HG03045 (cell line): ENCODE measurements at regions not wholly inside any gene's neighbourhood (a gene's known extent, or its start where the extent isn't known, plus 50 kb on each side); places are given as distances from the start of the nearest gene placed in this dataset.

Experiments used
- ATAC-seq: cut with Tn5 transposase; IDR thresholded peaks from one replicate; pipeline ENCODE4 v1.9.1; 2021; ENCODE audit warnings: mild to moderate bottlenecking, moderate library complexity; ENCODE audit not compliant: unreplicated experiment

GRCh38 chr13:47459512-47459911, 541.6 kb downstream of the SUCLA2 start:
- no peak for ATAC-seq

GRCh38 chr13:47457626-47458025, 543.4 kb downstream of the SUCLA2 start:
- ATAC-seq, result no peak

DNA sequence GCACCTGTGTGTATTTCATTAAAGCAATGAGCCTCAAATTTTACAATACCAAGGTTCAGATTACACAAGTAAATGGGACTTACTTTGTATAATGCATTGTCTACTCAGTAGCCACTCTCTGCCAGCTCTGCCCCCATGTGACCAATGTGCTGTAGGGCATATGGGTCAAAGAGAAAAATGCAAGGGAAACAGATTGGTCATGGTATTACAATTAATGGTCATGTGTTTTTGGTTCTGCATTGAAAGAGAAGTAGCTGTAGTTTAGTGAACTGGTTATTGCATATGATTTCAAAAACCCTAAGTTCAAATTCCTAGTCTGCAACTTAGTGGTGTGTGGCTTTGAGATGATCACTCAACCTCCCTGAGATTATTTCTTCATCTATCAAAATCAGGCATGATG, 545.4 kb downstream of the SUCLA2 start:
- no peak for ATAC-seq

- ATAC-seq, result no peak
These were observed 546.1 kb downstream of the SUCLA2 start for GRCh38 chr13:47454986-47455385.

DNA sequence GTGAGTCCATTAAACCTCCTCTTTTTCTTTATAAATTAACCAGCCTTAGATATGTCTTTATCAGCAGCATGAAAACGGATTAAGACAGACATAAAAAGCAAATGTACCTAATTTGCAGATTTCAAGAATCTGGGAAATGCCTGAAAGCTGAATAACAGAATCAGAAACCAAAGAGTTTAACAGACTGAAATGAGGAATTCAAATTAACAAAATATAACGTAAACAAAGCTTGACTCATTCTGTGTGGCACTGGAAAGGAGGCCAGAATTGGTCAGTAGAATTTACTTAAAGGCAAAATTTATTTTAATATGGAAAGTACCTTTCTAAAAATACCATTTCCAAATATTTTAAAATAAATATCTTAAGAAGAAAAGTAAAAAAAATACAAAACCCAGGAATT, 540.6 kb upstream of the HTR2A start:
- no peak for ATAC-seq

DNA sequence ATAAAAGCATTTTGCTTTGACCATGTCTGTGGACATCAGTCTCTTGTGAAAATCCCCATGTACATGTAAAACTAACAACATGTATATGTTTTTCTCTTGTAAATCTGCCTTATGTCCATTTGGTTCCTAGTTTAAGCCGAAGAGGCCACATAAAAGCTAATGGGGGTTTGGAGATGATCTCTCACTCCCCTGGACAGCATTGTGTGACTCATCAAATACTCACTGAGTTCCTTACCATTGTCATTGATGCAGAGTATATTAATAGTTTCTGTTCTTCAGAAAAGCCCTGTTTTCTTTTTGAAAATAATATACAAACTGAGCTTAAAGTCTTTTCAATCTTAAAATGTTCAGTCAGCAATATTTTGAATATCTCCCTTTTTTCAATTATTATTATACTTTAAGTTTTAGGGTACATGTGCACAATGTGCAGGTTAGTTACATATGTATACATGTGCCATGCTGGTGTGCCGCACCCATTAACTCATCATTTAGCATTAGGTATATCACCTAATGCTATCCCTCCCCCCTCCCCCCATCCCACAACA, 536.7 kb upstream of the HTR2A start:
- no peak for ATAC-seq

DNA sequence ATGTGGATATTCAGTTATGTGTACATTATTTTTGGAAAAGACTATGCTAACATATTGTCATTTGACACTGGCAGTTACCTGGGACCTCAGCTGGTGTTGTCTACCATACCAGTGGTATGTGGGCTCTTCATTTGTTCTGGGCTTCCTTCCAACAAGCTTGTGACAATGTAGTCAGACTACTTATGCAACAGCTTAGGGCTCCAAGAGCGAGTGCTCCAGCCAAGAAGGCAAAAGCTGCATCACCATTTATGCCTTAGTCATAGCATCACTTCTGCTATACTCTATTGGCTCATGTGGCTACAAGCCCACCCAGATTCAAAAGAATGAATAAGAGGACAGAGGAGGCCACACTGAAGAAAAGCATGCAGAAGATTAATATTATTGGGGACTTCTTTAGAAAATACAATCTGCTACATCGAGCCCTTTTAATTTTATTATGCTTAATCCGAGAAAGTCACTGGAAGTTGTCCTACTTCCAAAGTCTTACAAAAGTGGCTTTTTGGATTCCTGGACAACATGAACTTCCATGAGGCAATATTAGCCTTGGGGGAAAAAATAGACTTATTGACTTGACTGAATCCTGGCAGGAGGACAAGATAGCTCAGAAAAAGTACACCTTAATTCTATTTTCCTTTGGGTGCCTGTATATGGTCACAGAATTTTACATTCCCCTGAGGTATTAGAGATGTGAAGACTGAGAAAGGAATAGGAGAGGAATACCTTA, 529.4 kb upstream of the HTR2A start:
- no peak for ATAC-seq

GRCh38 chr13:47421525-47421924, 524.7 kb upstream of the HTR2A start:
- no peak for ATAC-seq

- no peak for ATAC-seq
These were observed 523.7 kb upstream of the HTR2A start for GRCh38 chr13:47420568-47420967.

DNA sequence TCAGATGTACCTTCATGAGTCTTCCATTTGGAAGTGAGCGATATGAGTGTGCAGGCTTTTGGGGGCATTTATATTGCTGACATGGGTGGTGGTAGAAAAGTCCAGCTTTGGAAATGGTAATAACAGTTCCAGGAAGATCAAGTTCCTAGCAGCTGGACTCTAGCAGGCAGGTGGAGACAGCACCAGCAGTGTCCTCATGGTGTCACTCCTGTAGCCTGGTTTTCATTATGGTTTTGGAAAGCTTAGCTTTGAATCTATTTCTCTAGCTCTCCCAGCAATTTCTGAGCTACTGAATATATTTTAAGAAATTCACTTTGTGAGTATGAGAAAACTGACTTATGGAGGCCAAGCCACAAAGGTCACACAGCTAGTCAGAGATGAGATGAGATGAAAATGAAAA, 523.2 kb upstream of the HTR2A start:
- no peak for ATAC-seq

GRCh38 chr13:47418206-47418920, 521.5 kb upstream of the HTR2A start:
- no peak for ATAC-seq

GRCh38 chr13:47417485-47417884, 520.6 kb upstream of the HTR2A start:
- ATAC-seq, result no peak

- no peak for ATAC-seq
These were observed 518.2 kb upstream of the HTR2A start for GRCh38 chr13:47415048-47415447.

DNA sequence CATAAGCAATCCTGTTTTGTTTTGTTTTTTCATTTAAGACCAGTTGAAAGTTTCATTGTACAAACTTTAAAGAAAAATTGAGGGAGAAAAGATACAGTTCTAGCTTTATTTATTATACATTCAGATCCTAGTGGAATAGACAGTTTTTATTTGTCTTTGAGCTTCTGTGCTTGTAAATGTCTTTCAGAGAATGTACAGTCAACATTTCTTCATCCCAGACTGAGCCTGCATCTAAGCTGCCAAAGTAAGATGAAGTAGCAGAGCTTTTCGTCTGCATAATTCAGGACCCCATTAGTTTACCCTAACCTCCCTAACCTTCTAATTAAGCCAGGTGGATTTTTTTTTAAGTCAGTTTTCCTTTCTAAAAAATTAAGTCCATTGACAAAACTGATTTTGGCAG, 516.7 kb upstream of the HTR2A start:
- no peak for ATAC-seq

DNA sequence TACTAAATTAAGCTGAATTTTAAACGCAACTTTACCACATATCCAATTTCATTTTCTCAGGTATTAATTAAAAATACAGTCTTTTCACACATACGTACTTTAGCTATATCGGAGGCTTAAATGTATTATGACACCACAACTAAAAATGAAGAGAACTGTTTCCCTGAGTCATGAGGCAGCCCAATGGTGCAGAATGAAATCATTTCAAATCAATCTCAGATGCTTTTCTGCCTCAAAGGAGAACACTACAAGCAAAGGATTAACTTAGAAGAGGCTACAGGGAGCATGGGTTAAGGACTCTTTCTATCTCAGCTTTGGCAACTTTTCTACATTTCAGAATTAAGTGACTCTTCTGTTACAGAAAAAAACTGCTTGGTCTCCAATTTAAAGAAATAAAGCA, 516.3 kb upstream of the HTR2A start:
- ATAC-seq, result no peak

- no peak for ATAC-seq
These were observed 512.9 kb upstream of the HTR2A start for GRCh38 chr13:47409778-47410177.

GRCh38 chr13:47408546-47409319, 511.9 kb upstream of the HTR2A start:
- ATAC-seq, result no peak

DNA sequence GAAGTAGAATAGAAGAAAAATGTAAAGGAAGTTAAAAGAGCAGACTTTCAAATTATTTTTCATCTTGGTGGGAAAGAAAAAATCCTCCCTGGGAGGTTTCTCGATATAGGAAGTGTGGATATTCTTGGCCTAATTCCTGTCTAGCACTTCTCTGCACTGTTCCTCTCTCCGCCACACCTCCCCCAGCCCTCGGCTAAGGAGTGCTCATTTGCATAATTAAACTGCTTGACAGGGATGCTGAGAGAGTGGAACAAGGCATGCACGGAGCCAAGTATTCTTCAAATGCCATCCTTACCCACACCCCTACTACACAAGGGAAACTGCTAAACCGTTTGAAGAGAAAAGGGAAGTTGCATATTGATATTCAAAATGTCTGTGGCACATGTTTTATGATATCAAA, 511.0 kb upstream of the HTR2A start:
- ATAC-seq, result no peak

GRCh38 chr13:47399599-47399998, 502.7 kb upstream of the HTR2A start:
- no peak for ATAC-seq

DNA sequence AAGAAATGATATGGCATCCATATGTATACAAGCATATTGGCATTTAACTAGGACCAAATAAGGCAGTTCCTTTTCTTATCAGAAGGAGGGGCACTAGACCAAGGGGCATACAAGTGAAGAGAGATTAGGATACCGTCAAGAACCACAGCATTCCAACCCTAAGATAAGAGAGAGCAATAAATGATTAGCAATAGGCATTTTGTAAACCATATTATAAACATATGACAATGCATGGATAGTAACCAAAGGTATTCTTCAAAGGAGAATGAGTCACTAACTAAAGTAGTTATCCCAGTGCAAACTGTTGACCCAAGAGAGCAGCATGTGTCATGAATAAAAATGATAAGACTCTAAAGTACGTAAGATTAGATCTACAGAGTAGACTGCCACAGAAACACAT, 500.9 kb upstream of the HTR2A start:
- no peak for ATAC-seq

DNA sequence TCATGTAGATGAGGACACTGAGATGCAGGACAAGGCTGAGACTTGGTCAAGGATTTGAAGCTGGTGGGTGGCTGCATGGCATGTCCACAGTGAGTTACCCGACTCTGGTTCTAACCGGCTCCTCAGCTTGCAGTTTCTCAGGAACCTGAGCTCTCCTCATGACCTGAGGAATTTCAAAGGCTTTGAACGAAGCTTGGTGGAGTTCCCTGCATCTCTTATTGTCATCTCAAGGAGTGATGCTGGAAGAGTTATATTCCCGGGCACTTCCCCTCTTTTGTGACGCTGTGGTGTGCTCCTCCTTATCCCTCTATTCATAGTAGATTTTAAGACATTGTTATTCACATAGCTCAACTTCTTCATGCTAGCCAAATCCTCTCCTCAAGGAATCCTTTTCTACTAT, 500.1 kb upstream of the HTR2A start:
- no peak for ATAC-seq

DNA sequence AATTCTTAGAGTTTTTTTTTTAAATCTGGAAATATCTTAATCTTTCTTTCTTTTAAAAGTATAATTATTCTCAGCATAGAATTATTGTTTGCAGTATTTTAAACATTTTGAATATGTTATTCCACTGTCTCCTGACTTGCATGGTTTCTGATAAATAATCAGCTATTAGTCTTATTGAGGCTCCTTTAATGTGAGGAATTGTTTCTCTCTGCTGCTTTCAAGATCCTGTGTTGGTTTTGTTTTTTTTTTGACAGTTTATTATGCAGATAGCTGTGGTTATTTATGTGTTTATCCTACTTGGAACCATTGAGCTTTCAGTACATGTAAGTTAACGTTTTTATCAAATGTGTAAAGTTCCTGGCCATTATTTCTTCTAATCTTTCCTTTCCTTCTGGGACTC, 477.9 kb upstream of the HTR2A start:
- ATAC-seq, result no peak
